ENCODE measurements at regions not wholly inside any gene's neighbourhood (a gene's known extent, or its start where the extent isn't known, plus 50 kb on each side); places are given as distances from the start of the nearest gene placed in this dataset.

DNA sequence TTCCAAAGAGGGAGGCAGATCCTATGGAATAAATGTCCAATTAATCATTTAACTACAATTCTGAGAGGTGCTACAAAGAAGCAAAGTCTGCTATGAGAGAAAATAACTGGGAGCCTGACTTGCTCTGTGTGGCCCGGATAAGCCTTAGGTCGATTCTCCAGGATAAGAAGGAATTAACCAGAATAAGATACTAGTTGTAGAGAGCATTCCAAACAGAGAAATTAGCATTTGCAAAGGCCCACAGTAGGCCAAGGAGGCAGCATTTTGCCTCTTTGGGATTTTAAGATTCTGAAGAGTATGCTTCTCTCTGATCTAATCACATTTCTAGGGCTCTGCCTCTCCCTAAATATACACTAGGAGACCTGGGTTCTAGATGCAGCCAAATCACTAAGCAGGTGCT is 113.7 kb downstream of the SNX19 start:
- CTCF ChIA-PET: no interaction called here
- POLR2A ChIA-PET (ENCODE audit: low non-redundant PET): no interaction called here
- TF ChIP-seq, protein P1, sequence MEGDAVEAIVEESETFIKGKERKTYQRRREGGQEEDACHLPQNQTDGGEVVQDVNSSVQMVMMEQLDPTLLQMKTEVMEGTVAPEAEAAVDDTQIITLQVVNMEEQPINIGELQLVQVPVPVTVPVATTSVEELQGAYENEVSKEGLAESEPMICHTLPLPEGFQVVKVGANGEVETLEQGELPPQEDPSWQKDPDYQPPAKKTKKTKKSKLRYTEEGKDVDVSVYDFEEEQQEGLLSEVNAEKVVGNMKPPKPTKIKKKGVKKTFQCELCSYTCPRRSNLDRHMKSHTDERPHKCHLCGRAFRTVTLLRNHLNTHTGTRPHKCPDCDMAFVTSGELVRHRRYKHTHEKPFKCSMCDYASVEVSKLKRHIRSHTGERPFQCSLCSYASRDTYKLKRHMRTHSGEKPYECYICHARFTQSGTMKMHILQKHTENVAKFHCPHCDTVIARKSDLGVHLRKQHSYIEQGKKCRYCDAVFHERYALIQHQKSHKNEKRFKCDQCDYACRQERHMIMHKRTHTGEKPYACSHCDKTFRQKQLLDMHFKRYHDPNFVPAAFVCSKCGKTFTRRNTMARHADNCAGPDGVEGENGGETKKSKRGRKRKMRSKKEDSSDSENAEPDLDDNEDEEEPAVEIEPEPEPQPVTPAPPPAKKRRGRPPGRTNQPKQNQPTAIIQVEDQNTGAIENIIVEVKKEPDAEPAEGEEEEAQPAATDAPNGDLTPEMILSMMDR (conservative IDR thresholded peaks at IDR 0.05; ENCODE audit: low read depth): no peak
- DNase-seq (ENCODE audit: low spot score): no peak
- no peak overlapping the region for H3K27ac ChIP-seq

DNA sequence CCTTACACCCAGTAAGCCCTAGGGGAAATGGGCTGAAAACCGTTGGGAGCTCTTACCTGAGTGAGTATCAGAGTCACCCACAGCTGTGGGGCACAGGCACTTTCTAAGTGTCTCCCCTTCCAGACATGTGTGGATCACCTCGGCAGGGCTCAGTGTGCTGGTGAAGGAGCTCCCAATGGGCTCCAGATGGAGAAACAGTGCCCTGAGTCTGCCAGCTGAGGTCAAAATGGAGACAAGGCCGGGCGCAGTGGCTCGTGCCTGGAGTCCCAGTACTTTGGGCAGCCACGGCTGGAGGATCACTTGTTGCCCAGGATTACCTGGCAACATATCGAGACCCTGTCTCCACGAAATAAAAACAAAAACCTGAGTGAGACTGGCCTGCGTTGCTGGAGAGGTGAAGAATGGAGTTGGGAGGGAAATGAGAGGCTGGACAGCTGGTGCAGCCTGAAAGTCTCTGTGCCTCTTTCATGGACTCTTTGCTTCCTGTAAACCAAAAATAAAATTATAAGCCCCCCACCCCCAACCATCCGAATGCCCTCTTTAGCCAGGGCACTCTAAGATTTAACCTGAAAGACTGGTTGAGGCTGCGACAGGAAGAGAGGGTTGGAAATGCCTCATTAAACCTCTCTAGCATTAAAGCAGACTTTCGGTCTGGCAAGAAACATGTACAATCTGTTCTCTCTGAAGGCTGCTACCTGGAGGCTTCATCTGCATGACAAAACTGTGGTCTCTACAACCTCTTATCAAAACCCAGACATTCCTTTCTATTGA is 111.8 kb downstream of the SNX19 start:
- no peak overlapping the region for H3K27ac ChIP-seq
- no peak for DNase-seq (ENCODE audit: low spot score)
- ChIA-PET CTCF (no interaction called here), POLR2A (ENCODE audit: low non-redundant PET) (no interaction called here)
- TF ChIP-seq, protein P1 (conservative IDR thresholded peaks at IDR 0.05; ENCODE audit: low read depth): no peak

DNA sequence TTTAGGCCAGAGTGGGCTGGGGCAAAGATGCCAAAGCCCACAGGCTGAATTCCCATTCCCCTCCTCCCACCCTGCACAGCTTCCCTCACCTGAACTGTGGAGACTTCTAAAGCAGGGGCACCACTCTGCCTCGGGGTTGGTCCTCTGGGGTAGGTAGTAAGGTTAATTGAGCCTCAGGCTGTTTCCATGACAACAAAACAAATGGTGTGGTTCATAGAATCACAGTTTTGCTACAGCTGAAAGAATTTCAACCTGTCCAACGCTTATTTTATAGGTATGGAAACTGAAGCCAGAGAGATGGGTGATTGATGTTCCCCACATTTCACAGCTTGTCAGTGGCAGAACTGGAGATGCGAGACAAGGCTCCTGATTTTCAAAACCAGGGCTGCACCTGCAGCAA is 109.5 kb downstream of the SNX19 start:
- POLR2A ChIA-PET (ENCODE audit: low non-redundant PET): no interaction called here
- CTCF ChIA-PET: interaction anchor here (1.1 kb wide), 1 partner anchor 46 kb away, joined by 4 read pairs; no protein-coding TSS in a partner anchor
- TF ChIP-seq, protein P1 (conservative IDR thresholded peaks at IDR 0.05; ENCODE audit: low read depth): no peak
- DNase-seq (ENCODE audit: low spot score): no peak
- no peak overlapping the region for H3K27ac ChIP-seq

DNA sequence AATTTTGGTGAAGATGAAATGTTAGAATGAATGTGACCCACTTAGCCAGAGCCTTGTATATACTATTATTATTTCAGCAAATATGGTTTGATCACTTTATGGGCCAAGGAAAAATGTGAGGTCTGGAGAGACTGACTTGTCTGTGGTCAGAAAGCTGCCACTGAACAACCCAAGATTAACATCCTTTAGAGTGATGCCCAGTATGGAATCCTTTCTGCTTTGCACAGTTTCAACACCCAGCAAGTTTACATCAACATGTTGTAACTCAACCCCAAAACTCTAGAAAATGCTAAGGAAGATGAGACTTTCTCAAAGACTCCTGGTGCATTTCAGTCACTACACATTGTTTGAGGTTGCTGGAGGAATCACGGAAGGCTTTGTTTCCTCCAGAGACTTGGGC is 107.7 kb downstream of the SNX19 start:
- CTCF ChIA-PET: interaction anchor here (0.6 kb wide), 1 partner anchor 10 kb away, joined by 3 read pairs; no protein-coding TSS in a partner anchor
- POLR2A ChIA-PET (ENCODE audit: low non-redundant PET): no interaction called here
- TF ChIP-seq, protein P1 (conservative IDR thresholded peaks at IDR 0.05; ENCODE audit: low read depth): no peak
- no peak overlapping the region for H3K27ac ChIP-seq
- DNase-seq (ENCODE audit: low spot score): no peak

DNA sequence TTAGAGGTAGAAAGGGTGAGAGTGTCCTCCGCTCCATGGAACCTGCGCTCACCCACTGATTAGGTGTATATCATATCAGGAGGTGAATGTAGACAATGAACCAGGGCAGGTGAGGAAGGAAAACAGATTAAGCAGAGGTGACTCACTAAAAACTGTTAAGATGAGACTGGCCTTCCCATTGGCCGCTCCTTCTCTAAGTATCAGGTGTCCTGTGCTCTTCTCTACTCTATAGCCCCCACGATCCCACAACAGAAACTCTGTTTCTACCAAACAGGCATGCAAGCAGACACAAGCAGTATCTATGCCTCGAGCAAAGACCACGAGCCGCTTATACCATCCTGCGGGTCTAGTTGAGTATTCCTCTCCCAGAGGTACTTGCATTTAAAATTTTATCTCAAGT is 103.1 kb downstream of the SNX19 start:
- no peak for DNase-seq (ENCODE audit: low spot score)
- ChIA-PET POLR2A (ENCODE audit: low non-redundant PET) (no interaction called here), CTCF (no interaction called here)
- TF ChIP-seq, protein P1 (conservative IDR thresholded peaks at IDR 0.05; ENCODE audit: low read depth): no peak
- no peak overlapping the region for H3K27ac ChIP-seq

DNA sequence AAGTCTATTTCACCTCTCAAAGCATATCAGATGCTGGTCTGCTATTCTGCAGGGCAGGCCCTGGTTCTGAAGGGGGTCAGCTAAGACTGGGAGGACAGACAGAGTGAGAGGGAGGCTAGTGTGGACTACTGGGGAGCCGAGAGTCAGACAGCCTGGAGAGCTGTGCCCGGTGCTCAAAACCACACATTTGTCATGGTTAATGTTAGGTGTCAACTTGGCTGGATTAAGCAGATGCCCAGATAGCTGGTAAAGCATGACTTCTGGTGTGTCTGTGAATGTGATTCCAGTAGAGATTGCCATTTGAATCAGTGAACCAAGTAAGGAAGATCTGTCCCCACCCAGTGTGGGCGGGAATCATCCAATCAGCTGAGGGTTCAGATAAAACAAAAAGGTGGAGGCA is 102.6 kb downstream of the SNX19 start:
- CTCF ChIA-PET: interaction anchor here (0.9 kb wide), 1 partner anchor 379 kb away, joined by 4 read pairs; no protein-coding TSS in a partner anchor
- POLR2A ChIA-PET (ENCODE audit: low non-redundant PET): no interaction called here
- H3K27ac ChIP-seq: no peak overlapping the region
- no peak for DNase-seq (ENCODE audit: low spot score)
- TF ChIP-seq, protein P1 (conservative IDR thresholded peaks at IDR 0.05; ENCODE audit: low read depth): no peak

Data from RWPE1 (cell line).